ENCODE measurements at regions not wholly inside any gene's neighbourhood (a gene's known extent, or its start where the extent isn't known, plus 50 kb on each side); places are given as distances from the start of the nearest gene placed in this dataset.

GRCh38 chr12:76135456-76135855 lies 51.0 kb upstream of the NAP1L1 start:
- H3K4me1 ChIP-seq (ENCODE audit: low read length) = no peaks in the 10 kb centered on the region
- no peak for DNase-seq
- TF ChIP-seq EZH2 (optimal IDR thresholded peaks at IDR 0.05; ENCODE audit: low read depth, low read length) (no peak), EZH2phosphoT487 (IDR thresholded peaks at IDR 0.05; ENCODE audit: low read length) (no peak)
- TF ChIP-seq, protein P1, sequence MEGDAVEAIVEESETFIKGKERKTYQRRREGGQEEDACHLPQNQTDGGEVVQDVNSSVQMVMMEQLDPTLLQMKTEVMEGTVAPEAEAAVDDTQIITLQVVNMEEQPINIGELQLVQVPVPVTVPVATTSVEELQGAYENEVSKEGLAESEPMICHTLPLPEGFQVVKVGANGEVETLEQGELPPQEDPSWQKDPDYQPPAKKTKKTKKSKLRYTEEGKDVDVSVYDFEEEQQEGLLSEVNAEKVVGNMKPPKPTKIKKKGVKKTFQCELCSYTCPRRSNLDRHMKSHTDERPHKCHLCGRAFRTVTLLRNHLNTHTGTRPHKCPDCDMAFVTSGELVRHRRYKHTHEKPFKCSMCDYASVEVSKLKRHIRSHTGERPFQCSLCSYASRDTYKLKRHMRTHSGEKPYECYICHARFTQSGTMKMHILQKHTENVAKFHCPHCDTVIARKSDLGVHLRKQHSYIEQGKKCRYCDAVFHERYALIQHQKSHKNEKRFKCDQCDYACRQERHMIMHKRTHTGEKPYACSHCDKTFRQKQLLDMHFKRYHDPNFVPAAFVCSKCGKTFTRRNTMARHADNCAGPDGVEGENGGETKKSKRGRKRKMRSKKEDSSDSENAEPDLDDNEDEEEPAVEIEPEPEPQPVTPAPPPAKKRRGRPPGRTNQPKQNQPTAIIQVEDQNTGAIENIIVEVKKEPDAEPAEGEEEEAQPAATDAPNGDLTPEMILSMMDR (IDR thresholded peaks at IDR 0.05; ENCODE audit: low read length) = no peak

More at GRCh38 chr12:76135456-76135855, 51.0 kb upstream of the NAP1L1 start:
- no peak overlapping the region for H3K4me2 ChIP-seq (ENCODE audit: low read depth, low read length)
- H2AFZ ChIP-seq (ENCODE audit: low read length) = no peak overlapping the region
- H3K9me2 ChIP-seq (replicated peaks; ENCODE audit: insufficient read depth, low read length) = no peaks in the 10 kb centered on the region
- no peaks in the 10 kb centered on the region for H3K36me3 ChIP-seq (replicated peaks; ENCODE audit: insufficient read depth, low read length)
- H3K27ac ChIP-seq (ENCODE audit: low read length) = no peak overlapping the region
- no peak overlapping the region for H3K4me3 ChIP-seq (ENCODE audit: low read length)
- H3K9ac ChIP-seq (ENCODE audit: low read length) = no peak overlapping the region
- H3K9me3 ChIP-seq (replicated peaks; ENCODE audit: insufficient read depth, low read length) = no peaks in the 10 kb centered on the region
- H3K27me3 ChIP-seq (replicated peaks; ENCODE audit: insufficient read depth, low read length) = no peaks in the 10 kb centered on the region
- H3F3A ChIP-seq (ENCODE audit: insufficient read depth, low read length) = no peaks in the 10 kb centered on the region
- H4K20me1 ChIP-seq (ENCODE audit: insufficient read depth, low read length) = no peaks in the 10 kb centered on the region
- H3K79me2 ChIP-seq (ENCODE audit: low read length) = no peaks in the 10 kb centered on the region
